CD14-positive monocyte (primary cell): ENCODE measurements at regions not wholly inside any gene's neighbourhood (a gene's known extent, or its start where the extent isn't known, plus 50 kb on each side); places are given as distances from the start of the nearest gene placed in this dataset.

Experiments
- DNase-seq, 3 donors: peaks; one replicate each; pipeline ENCODE4 v3.0.0-alpha.2; 2011 to 2022
- H2AFZ ChIP-seq: 2 replicates; pipeline ENCODE4 v1.6.0; 2012; ENCODE audit warnings: mild to moderate bottlenecking, low read depth, low read length, inconsistent platforms; ENCODE audit not compliant: insufficient read depth, poor library complexity, severe bottlenecking
- H3K27ac ChIP-seq, 2 donors: 1 replicate in 1 of 2; 2 replicates in 1 of 2; pipeline ENCODE4 v1.5.1; 2012 to 2013; ENCODE audit warnings: low read length in 2 of 2, control low read depth in 1 of 2, inconsistent platforms in 1 of 2, low read depth in 1 of 2, mild to moderate bottlenecking in 1 of 2
- H3K27me3 ChIP-seq, 2 donors: one replicate each; pipeline versions ENCODE4 v1.6.0 to v1.6.1; 2011 to 2013; ENCODE audit warnings: low read length in 2 of 2; ENCODE audit not compliant: control insufficient read depth in 2 of 2, insufficient read depth in 2 of 2
- H3K36me3 ChIP-seq, 2 donors: replicated peaks in 1 of 2; 1 replicate in 1 of 2; 2 replicates in 1 of 2; pipeline versions ENCODE4 v1.5.1 to v1.6.1; 2012 to 2013; ENCODE audit warnings: low read length in 2 of 2, control low read depth in 1 of 2, inconsistent platforms in 1 of 2, mild to moderate bottlenecking in 1 of 2; ENCODE audit not compliant: insufficient read depth in 2 of 2, control insufficient read depth in 1 of 2
- H3K4me1 ChIP-seq, 2 donors: 1 replicate in 1 of 2; 2 replicates in 1 of 2; pipeline versions ENCODE4 v1.5.1 to v1.6.1; 2012 to 2013; ENCODE audit warnings: low read length in 2 of 2, control low read depth in 1 of 2, inconsistent platforms in 1 of 2, mild to moderate bottlenecking in 1 of 2, moderate library complexity in 1 of 2; ENCODE audit not compliant: insufficient read depth in 2 of 2, control insufficient read depth in 1 of 2
- H3K4me2 ChIP-seq: replicated peaks from 2 replicates; pipeline ENCODE3; 2012; ENCODE audit warnings: low read length, moderate library complexity, mild to moderate bottlenecking; ENCODE audit not compliant: poor library complexity, severe bottlenecking; ENCODE audit errors: extremely low read depth
- H3K4me3 ChIP-seq, 3 experiments: fragments of 200-600 bp in 1 of 3; sonication (generic) in 1 of 3; replicated peaks in 1 of 3; 1 replicate in 2 of 3; 2 replicates in 1 of 3; pipeline ENCODE4 v1.5.1; 2011 to 2013; ENCODE audit warnings: low read length in 3 of 3, mild to moderate bottlenecking in 3 of 3, control low read depth in 2 of 3, low read depth in 2 of 3, inconsistent platforms in 1 of 3, moderate library complexity in 1 of 3
- H3K79me2 ChIP-seq: 2 replicates; pipeline ENCODE4 v1.6.0; 2012; ENCODE audit warnings: mild to moderate bottlenecking, control low read depth, inconsistent platforms, low read length, moderate library complexity; ENCODE audit not compliant: insufficient read depth
- H3K9ac ChIP-seq: 2 replicates; pipeline ENCODE4 v1.6.0; 2017; ENCODE audit warnings: low read length, mild to moderate bottlenecking; ENCODE audit not compliant: insufficient read depth, poor library complexity, severe bottlenecking
- H3K9me3 ChIP-seq, 2 donors: replicated peaks in 1 of 2; 1 replicate in 1 of 2; 2 replicates in 1 of 2; pipeline versions ENCODE4 v1.5.1 to v1.6.1; 2012 to 2013; ENCODE audit warnings: low read length in 2 of 2, control low read depth in 1 of 2; ENCODE audit not compliant: control insufficient read depth in 1 of 2, insufficient read depth in 1 of 2
- H4K20me1 ChIP-seq: 2 replicates; pipeline ENCODE4 v1.6.0; 2012; ENCODE audit warnings: mild to moderate bottlenecking, low read length, control low read depth, moderate library complexity; ENCODE audit not compliant: insufficient read depth
- H3K27ac Mint-ChIP-seq, 7 donors: one replicate each; pipeline ENCODE4 v1.8.0; 2020; ENCODE audit warnings: mild to moderate bottlenecking in 7 of 7, mixed read lengths in 7 of 7, moderate library complexity in 6 of 7, inconsistent platforms in 2 of 7
- H3K27me3 Mint-ChIP-seq, 3 donors: one replicate each; pipeline ENCODE4 v1.8.0; 2021 to 2022; ENCODE audit warnings: low read depth in 3 of 3, mild to moderate bottlenecking in 3 of 3, mixed read lengths in 3 of 3, moderate library complexity in 3 of 3, inconsistent platforms in 1 of 3
- H3K36me3 Mint-ChIP-seq, 2 donors: one replicate each; pipeline ENCODE4 v1.8.0; 2020; ENCODE audit warnings: mixed read lengths in 2 of 2, inconsistent platforms in 1 of 2, mild to moderate bottlenecking in 1 of 2
- H3K4me1 Mint-ChIP-seq: one replicate; pipeline ENCODE4 v1.8.0; 2020; ENCODE audit warnings: mild to moderate bottlenecking, mixed read lengths
- H3K4me3 Mint-ChIP-seq, 2 donors: one replicate each; pipeline ENCODE4 v1.8.0; 2020; ENCODE audit warnings: mild to moderate bottlenecking in 2 of 2, mixed read lengths in 2 of 2, moderate library complexity in 1 of 2
- H3K9me3 Mint-ChIP-seq, 7 donors: one replicate each; pipeline ENCODE4 v1.8.0; 2020 to 2022; ENCODE audit warnings: mixed read lengths in 7 of 7, mild to moderate bottlenecking in 6 of 7, moderate library complexity in 6 of 7, inconsistent platforms in 2 of 7
- WGBS: methylation state at CpG from one replicate; pipeline ENCODE4 v1.1.5; 2013; ENCODE audit warnings: missing lambda C conversion rate; ENCODE audit not compliant: insufficient coverage; 5-methylcytosine and 5-hydroxymethylcytosine counted together
- intact Hi-C, 2 donors: fragments of 100-400 bp; cut with micrococcal nuclease; formaldehyde crosslinking; loops; one replicate each; pipeline versions ENCODE4 v1.15.0 to v1.15.1; 2023
- TF ChIP-seq, protein P1 (sequence below): fragments of 200-600 bp; IDR thresholded peaks from one replicate; pipeline ENCODE4 v1.8.0; 2022; ENCODE audit warnings: antibody characterized with exemption, mild to moderate bottlenecking

DNA sequence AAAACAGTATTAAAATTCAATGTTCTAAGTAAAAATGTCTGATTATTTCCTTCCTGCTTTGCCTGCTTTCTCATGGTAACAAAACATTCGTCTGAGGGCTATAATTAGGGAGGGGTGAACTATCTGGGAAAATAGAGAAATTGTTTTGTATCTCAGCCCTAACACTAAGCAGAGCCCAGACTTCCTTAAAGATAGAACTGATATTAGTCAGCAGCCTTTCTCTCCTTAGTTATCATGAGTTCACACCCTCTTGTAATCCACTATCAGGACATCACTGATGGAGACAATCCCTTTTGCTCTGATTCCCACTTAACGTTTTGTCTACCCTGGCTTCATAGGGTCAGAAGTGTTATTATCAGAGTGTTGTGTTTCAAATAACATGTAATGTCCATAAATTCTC is 701.1 kb upstream of the ZEB2 start:
- TF ChIP-seq, protein P1, sequence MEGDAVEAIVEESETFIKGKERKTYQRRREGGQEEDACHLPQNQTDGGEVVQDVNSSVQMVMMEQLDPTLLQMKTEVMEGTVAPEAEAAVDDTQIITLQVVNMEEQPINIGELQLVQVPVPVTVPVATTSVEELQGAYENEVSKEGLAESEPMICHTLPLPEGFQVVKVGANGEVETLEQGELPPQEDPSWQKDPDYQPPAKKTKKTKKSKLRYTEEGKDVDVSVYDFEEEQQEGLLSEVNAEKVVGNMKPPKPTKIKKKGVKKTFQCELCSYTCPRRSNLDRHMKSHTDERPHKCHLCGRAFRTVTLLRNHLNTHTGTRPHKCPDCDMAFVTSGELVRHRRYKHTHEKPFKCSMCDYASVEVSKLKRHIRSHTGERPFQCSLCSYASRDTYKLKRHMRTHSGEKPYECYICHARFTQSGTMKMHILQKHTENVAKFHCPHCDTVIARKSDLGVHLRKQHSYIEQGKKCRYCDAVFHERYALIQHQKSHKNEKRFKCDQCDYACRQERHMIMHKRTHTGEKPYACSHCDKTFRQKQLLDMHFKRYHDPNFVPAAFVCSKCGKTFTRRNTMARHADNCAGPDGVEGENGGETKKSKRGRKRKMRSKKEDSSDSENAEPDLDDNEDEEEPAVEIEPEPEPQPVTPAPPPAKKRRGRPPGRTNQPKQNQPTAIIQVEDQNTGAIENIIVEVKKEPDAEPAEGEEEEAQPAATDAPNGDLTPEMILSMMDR, result no peak
- H2AFZ ChIP-seq, result no peak overlapping the region
- no CpG with 5 or more reads among the region's 2 CpGs for WGBS
- H3K27me3 ChIP-seq, result no peaks in the 10 kb centered on the region
- no peak overlapping the region for H3K4me3 ChIP-seq
- H3K79me2 ChIP-seq, result no peaks in the 10 kb centered on the region
- Mint-ChIP-seq H3K36me3 (no peaks in the 10 kb centered on the region), H3K27me3 (no peaks in the 10 kb centered on the region), H3K4me1 (no peaks in the 10 kb centered on the region), H3K27ac (no peak overlapping the region), H3K4me3 (no peak overlapping the region), H3K9me3 (peaks cover 3 to 16% (median 10%) of the 10 kb centered on the region in 7 donors)
- H3K27ac ChIP-seq, result no peak overlapping the region
- no peaks in the 10 kb centered on the region for H3K4me1 ChIP-seq
- H3K4me2 ChIP-seq, result no peak overlapping the region
- no peak for DNase-seq
- H3K36me3 ChIP-seq, result no peaks in the 10 kb centered on the region
- H3K9ac ChIP-seq, result no peak overlapping the region
- no peaks in the 10 kb centered on the region for H4K20me1 ChIP-seq
- peaks cover 0 to 6% of the 10 kb centered on the region in 2 donors for H3K9me3 ChIP-seq
- intact Hi-C loops, result no loop called here

DNA sequence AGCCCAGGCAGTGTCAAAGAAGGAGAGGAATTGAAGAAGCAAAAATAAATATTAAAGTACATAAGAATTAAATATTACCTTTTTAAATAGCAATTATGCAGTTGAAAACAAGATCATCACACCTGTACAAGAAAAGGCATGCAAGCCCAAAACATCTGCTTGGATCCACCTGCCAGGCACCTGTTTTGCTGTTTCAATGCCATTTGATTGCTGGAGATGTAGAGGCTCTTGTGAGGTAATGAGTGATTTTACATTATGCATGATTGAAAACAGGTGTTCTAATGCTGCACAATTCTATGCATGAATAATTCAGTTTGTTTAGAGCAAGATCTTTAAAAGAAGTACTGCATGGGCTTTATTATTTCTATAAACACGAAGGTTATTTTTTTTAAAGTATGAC is 700.6 kb upstream of the ZEB2 start:
- no peaks in the 10 kb centered on the region for H3K27me3 ChIP-seq
- no peak overlapping the region for H3K9ac ChIP-seq
- TF ChIP-seq, protein P1, result no peak
- no peak overlapping the region for H2AFZ ChIP-seq
- no peak overlapping the region for H3K4me2 ChIP-seq
- H4K20me1 ChIP-seq, result no peaks in the 10 kb centered on the region
- peaks cover 0 to 6% of the 10 kb centered on the region in 2 donors for H3K9me3 ChIP-seq
- no peak for DNase-seq
- intact Hi-C loops, result no loop called here
- no peak overlapping the region for H3K4me3 ChIP-seq
- H3K4me1 ChIP-seq, result no peaks in the 10 kb centered on the region
- Mint-ChIP-seq H3K27me3 (no peaks in the 10 kb centered on the region), H3K27ac (no peak overlapping the region), H3K36me3 (no peaks in the 10 kb centered on the region), H3K9me3 (peaks cover 3 to 16% (median 10%) of the 10 kb centered on the region in 7 donors), H3K4me1 (no peaks in the 10 kb centered on the region), H3K4me3 (no peak overlapping the region)
- H3K27ac ChIP-seq, result no peak overlapping the region
- WGBS, result no CpG with 5 or more reads among the region's 1 CpG
- H3K36me3 ChIP-seq, result no peaks in the 10 kb centered on the region
- no peaks in the 10 kb centered on the region for H3K79me2 ChIP-seq
